Caco-2 (cell line): ENCODE measurements at regions not wholly inside any gene's neighbourhood (a gene's known extent, or its start where the extent isn't known, plus 50 kb on each side); places are given as distances from the start of the nearest gene placed in this dataset.

Experiments
- BruUV-seq: library from RNA; stranded (reverse); fragments of 400-500 nt; replicated peaks from 2 replicates; lab custom pipeline; 2021; lab: Mats Ljungman, UMichigan
- CTCF ChIA-PET: fragments of 300-600 bp; sonication (Branson Sonifier 250); formaldehyde crosslinking; loops from one replicate; lab custom pipeline; 2022; ENCODE audit warnings: antibody characterized with exemption; lab: Charles Lee
- POLR2A ChIA-PET: fragments of 300-600 bp; sonication (Branson Sonifier 250); formaldehyde crosslinking; loops from one replicate; lab custom pipeline; 2022; ENCODE audit warnings: antibody characterized with exemption; lab: Charles Lee
- DNase-seq, 2 experiments: peaks; one replicate each; pipeline versions ENCODE4 v3.0.0 to v3.0.0-alpha.2; 2020 to 2022
- H3K27me3 ChIP-seq: replicated peaks from 2 replicates; pipeline ENCODE4 v1.6.0; 2011; ENCODE audit warnings: low read length; ENCODE audit not compliant: control insufficient read depth, insufficient read depth
- H3K36me3 ChIP-seq: 2 replicates; pipeline ENCODE4 v1.5.1; 2011; ENCODE audit warnings: low read length; ENCODE audit not compliant: control insufficient read depth, insufficient read depth
- H3K4me1 ChIP-seq: fragments of 250-450 bp; sonication (Bioruptor Pico); 2 replicates; pipeline ENCODE4 v1.5.1; 2020; ENCODE audit warnings: mild to moderate bottlenecking
- H3K4me3 ChIP-seq: 2 replicates; pipeline ENCODE4 v1.5.1; 2011; ENCODE audit warnings: low read depth, mild to moderate bottlenecking, control low read depth, low read length
- H3K9me3 ChIP-seq: fragments of 250-450 bp; sonication (Bioruptor Pico); 2 replicates; pipeline ENCODE4 v1.5.1; 2020; ENCODE audit warnings: mild to moderate bottlenecking, moderate library complexity
- H3K27ac Mint-ChIP-seq: one replicate; pipeline ENCODE4 v1.8.0; 2022; ENCODE audit warnings: mixed read lengths; ENCODE audit not compliant: unreplicated experiment
- H3K27me3 Mint-ChIP-seq: one replicate; pipeline ENCODE4 v1.8.0; 2022; ENCODE audit warnings: mixed read lengths; ENCODE audit not compliant: insufficient read depth, unreplicated experiment
- H3K36me3 Mint-ChIP-seq: one replicate; pipeline ENCODE4 v1.8.0; 2022; ENCODE audit warnings: mild to moderate bottlenecking, mixed read lengths; ENCODE audit not compliant: insufficient read depth, unreplicated experiment
- H3K4me1 Mint-ChIP-seq: one replicate; pipeline ENCODE4 v1.8.0; 2022; ENCODE audit warnings: low read depth, mixed read lengths; ENCODE audit not compliant: unreplicated experiment
- H3K4me3 Mint-ChIP-seq: one replicate; pipeline ENCODE4 v1.8.0; 2022; ENCODE audit warnings: mild to moderate bottlenecking, moderate library complexity, mixed read lengths; ENCODE audit not compliant: unreplicated experiment
- H3K9me3 Mint-ChIP-seq: one replicate; pipeline ENCODE4 v1.8.0; 2022; ENCODE audit warnings: mixed read lengths; ENCODE audit not compliant: unreplicated experiment
- intact Hi-C: fragments of 100-400 bp; cut with micrococcal nuclease; formaldehyde crosslinking; loops from one replicate; pipeline ENCODE4 v1.10.0; 2022; ENCODE audit not compliant: unreplicated experiment
- TF ChIP-seq, protein P1 (sequence below), 2 experiments: fragments of 200-600 bp in 1 of 2; IDR thresholded peaks; 1 replicate in 1 of 2; 2 replicates in 1 of 2; pipeline versions ENCODE4 v1.5.1 to v1.8.0; 2011 to 2022; ENCODE audit warnings: antibody characterized with exemption in 1 of 2, control low read depth in 1 of 2, inconsistent platforms in 1 of 2, low read depth in 1 of 2, low read length in 1 of 2, mild to moderate bottlenecking in 1 of 2, moderate library complexity in 1 of 2; ENCODE audit not compliant: insufficient read depth in 1 of 2, severe bottlenecking in 1 of 2, unreplicated experiment in 1 of 2

DNA sequence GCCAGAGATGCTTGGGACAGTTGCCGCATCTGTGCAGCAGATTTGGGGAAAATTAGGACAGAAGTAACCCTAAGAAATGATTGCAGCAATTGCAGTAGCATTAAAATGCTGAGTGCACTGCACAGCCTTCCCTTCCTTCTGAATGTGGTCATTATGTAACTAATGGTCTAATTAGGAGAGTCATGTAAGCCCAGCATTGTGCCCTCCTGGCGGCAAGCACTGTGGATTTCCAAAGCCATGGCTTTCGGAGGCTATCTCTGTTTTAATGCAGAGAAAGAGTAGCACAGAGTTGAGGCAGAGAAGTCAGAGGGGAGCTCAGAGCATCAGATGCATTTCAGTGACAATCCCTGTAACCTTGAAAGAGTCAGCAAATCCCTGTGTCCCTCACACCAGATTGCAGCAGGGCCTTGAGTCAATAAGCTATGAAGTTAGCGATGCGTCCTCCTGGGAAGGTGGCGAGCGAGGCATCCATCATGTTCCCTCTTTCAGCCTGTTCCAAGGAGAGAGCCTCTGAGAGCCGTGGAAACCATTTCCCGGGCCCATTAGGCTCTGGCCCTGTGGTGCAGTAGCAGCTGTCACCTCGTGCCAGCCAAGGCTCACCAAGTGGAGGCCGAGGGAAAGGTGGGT, 307.2 kb downstream of the FBXO15 start:
- no peaks in the 10 kb centered on the region for H3K9me3 ChIP-seq
- Mint-ChIP-seq H3K27ac (no peak overlapping the region), H3K4me3 (no peak overlapping the region), H3K27me3 (no peaks in the 10 kb centered on the region), H3K4me1 (no peaks in the 10 kb centered on the region), H3K36me3 (no peaks in the 10 kb centered on the region), H3K9me3 (no peaks in the 10 kb centered on the region)
- H3K4me3 ChIP-seq = no peak overlapping the region
- BruUV-seq = no TSS peak
- ChIA-PET CTCF (no interaction called here), POLR2A (no interaction called here)
- H3K4me1 ChIP-seq = no peaks in the 10 kb centered on the region
- no peak for DNase-seq
- H3K27me3 ChIP-seq = no peaks in the 10 kb centered on the region
- intact Hi-C loops = loop anchor here (5.0 kb wide), 1 partner anchor 1078 kb away; no protein-coding TSS in a partner anchor
- H3K36me3 ChIP-seq = no peaks in the 10 kb centered on the region
- TF ChIP-seq, protein P1, sequence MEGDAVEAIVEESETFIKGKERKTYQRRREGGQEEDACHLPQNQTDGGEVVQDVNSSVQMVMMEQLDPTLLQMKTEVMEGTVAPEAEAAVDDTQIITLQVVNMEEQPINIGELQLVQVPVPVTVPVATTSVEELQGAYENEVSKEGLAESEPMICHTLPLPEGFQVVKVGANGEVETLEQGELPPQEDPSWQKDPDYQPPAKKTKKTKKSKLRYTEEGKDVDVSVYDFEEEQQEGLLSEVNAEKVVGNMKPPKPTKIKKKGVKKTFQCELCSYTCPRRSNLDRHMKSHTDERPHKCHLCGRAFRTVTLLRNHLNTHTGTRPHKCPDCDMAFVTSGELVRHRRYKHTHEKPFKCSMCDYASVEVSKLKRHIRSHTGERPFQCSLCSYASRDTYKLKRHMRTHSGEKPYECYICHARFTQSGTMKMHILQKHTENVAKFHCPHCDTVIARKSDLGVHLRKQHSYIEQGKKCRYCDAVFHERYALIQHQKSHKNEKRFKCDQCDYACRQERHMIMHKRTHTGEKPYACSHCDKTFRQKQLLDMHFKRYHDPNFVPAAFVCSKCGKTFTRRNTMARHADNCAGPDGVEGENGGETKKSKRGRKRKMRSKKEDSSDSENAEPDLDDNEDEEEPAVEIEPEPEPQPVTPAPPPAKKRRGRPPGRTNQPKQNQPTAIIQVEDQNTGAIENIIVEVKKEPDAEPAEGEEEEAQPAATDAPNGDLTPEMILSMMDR (IDR thresholded peaks at IDR 0.05; ENCODE audit: insufficient read depth in 1 of 2, low read depth in 1 of 2, low read length in 1 of 2, severe bottlenecking in 1 of 2, unreplicated experiment in 1 of 2) = no peak

DNA sequence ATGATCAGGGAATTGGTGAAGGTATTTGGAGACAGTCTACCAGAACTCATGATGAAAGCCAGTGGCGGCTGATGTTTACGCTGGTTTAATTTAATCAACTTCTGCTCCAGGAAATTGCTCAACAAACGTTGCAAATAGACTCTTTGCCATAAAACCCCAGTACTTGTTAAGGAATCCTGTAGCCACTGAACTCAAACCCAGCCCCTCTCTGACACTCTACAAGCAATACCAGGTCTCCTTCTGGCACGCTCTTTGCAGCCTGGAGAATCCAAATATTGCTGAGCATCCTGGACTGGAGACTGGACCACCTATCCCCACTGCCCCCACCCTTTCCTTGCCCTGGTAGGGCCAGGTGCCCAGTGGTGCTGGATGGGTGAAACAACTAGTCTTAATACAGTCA, 308.2 kb downstream of the FBXO15 start:
- intact Hi-C loops = no loop called here
- H3K9me3 ChIP-seq = no peaks in the 10 kb centered on the region
- ChIA-PET CTCF (no interaction called here), POLR2A (no interaction called here)
- no peak for DNase-seq
- TF ChIP-seq, protein P1 (IDR thresholded peaks at IDR 0.05; ENCODE audit: insufficient read depth in 1 of 2, low read depth in 1 of 2, low read length in 1 of 2, severe bottlenecking in 1 of 2, unreplicated experiment in 1 of 2) = no peak
- no peak overlapping the region for H3K4me3 Mint-ChIP-seq
- H3K27ac Mint-ChIP-seq = no peak overlapping the region
- H3K36me3 Mint-ChIP-seq = no peaks in the 10 kb centered on the region
- H3K36me3 ChIP-seq = no peaks in the 10 kb centered on the region
- no peaks in the 10 kb centered on the region for H3K4me1 Mint-ChIP-seq
- H3K4me3 ChIP-seq = no peak overlapping the region
- no peaks in the 10 kb centered on the region for H3K4me1 ChIP-seq
- H3K27me3 ChIP-seq = no peaks in the 10 kb centered on the region
- H3K9me3 Mint-ChIP-seq = no peaks in the 10 kb centered on the region
- H3K27me3 Mint-ChIP-seq = no peaks in the 10 kb centered on the region
- no TSS peak for BruUV-seq

DNA sequence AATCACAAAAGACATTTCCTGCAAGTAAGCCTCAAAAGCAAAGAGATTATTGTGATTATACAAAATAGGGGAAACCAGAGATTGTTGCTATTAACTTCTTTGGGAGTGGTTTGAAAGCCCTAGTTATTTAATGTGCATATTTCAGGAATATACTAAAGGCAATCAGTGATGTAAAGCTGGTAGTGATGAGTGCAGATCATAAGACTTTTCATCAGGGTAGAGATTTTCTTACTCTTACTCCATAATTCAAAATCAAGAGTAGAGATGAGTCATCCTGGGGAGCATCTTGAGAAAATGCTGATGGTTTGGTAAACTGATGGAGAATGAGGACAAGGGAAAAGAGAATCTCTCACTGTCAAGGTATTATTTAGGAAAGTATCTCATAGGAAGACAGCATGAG, 309.5 kb downstream of the FBXO15 start:
- CTCF ChIA-PET = no interaction called here

More for the DNA sequence above, 309.5 kb downstream of the FBXO15 start:
- H3K36me3 ChIP-seq = no peaks in the 10 kb centered on the region
- POLR2A ChIA-PET = no interaction called here
- TF ChIP-seq, protein P1 (IDR thresholded peaks at IDR 0.05; ENCODE audit: insufficient read depth in 1 of 2, low read depth in 1 of 2, low read length in 1 of 2, severe bottlenecking in 1 of 2, unreplicated experiment in 1 of 2) = no peak
- H3K4me3 ChIP-seq = no peak overlapping the region
- intact Hi-C loops = no loop called here
- no peaks in the 10 kb centered on the region for H3K27me3 ChIP-seq
- H3K4me3 Mint-ChIP-seq = no peak overlapping the region
- no peak overlapping the region for H3K27ac Mint-ChIP-seq
- BruUV-seq = no TSS peak
- DNase-seq = no peak
- no peaks in the 10 kb centered on the region for H3K9me3 ChIP-seq
- no peaks in the 10 kb centered on the region for H3K36me3 Mint-ChIP-seq
- no peaks in the 10 kb centered on the region for H3K4me1 Mint-ChIP-seq
- no peaks in the 10 kb centered on the region for H3K27me3 Mint-ChIP-seq
- no peaks in the 10 kb centered on the region for H3K4me1 ChIP-seq
- no peaks in the 10 kb centered on the region for H3K9me3 Mint-ChIP-seq
